ENCODE measurements at regions not wholly inside any gene's neighbourhood (a gene's known extent, or its start where the extent isn't known, plus 50 kb on each side); places are given as distances from the start of the nearest gene placed in this dataset.

DNA sequence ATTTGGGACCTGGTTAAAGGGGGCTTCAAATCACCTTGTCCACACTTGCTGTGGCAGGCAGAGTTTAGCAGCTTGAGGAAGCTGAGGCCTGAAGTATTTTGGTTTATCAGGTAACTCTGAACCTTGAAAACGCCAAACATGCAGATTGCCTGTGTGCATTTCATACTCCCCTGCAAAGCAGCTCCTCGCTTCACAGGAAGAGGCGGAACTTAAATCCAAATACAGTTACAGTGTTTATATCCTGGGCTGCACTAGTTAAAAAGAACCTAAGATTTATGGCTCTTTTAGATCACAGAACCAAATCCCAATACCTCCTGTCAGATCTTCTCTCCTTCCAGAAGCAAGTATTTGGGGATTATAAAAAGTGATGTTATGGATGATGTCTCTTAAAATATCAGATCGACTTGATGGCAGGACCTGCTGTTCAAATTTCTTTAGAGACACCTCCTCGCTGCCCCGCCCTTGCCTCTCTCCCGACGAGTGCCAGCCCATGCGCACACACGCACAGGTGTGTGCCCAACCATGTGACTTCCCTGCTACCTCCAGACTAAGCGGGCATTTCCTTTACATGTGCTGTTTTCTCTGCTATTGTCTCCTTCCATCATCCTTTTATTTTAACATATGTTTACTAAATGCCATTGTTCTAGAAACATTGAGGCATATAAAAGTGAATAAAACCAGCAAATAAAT, 224.6 kb upstream of the FOXQ1 start:
- no peak for TF ChIP-seq CTCF (IDR thresholded peaks at IDR 0.05; ENCODE audit: low read depth, low read length)
- no peak for TF ChIP-seq EZH2phosphoT487 (IDR thresholded peaks at IDR 0.05; ENCODE audit: low read depth)
